ENCODE measurements at regions not wholly inside any gene's neighbourhood (a gene's known extent, or its start where the extent isn't known, plus 50 kb on each side); places are given as distances from the start of the nearest gene placed in this dataset.

DNA sequence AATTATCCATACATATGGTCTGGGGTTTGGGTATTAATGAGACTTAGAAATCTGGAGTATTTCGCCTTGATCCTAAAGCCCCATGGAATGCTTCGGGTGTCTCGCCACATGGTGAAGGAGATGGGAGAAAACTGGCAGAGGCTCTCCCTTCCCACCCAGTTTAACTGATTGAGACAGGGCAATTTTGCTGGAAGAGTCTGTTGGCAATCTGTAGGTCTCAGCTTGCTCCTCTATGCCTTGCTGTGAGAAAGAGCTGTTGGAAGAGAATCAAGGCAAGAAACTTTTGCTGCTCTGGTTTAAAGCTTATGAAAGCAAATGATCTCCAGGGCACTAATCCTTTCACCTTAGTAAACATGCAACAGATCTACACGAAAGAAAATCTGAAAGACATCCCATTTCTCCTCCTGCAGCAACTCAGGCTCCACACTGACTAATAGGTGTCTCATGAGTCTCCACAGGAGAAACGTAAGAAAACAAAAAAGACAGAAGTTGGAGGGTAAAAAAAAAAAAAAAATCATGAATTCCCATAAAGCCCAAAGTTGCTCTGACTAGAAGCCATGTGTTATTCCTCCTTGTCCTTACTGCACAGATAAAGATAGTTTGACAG, 369.9 kb downstream of the EFNA5 start:
- Mint-ChIP-seq H3K4me3 (no peak overlapping the region), H3K36me3 (ENCODE audit: insufficient read depth in 1 of 3, low read depth in 3 of 3) (no peaks in the 10 kb centered on the region), H3K27me3 (ENCODE audit: low read depth) (no peaks in the 10 kb centered on the region), H3K27ac (peak overlapping the region in 2 of 3 experiments; percentile 6 to 59; a peak in 2 of 7 replicates), H3K4me1 (peaks cover 16 to 17% of the 10 kb centered on the region in 2 experiments), H3K9me3 (no peaks in the 10 kb centered on the region; a peak in 1 of 5 replicates)
- no peak overlapping the region for H3K9ac ChIP-seq (ENCODE audit: extremely low read depth, insufficient read length, low read length)
- H3K9me3 ChIP-seq (ENCODE audit: control insufficient read depth, low read depth, low read length) = no peaks in the 10 kb centered on the region
- H2BK120ac ChIP-seq (ENCODE audit: low read depth, low read length, poor library complexity, severe bottlenecking) = no peak overlapping the region
- no peak overlapping the region for H2AFZ ChIP-seq (ENCODE audit: low read length)
- no peaks in the 10 kb centered on the region for H3K4me1 ChIP-seq (ENCODE audit: insufficient read depth, low read length)
- no peak overlapping the region for H3T11ph ChIP-seq (ENCODE audit: low read length)
- no peak overlapping the region for H2BK15ac ChIP-seq (ENCODE audit: low read depth, low read length)
- no peak overlapping the region for H3K4ac ChIP-seq (ENCODE audit: low read depth, low read length)
- no peaks in the 10 kb centered on the region for H3K79me2 ChIP-seq (ENCODE audit: insufficient read depth, low read length)
- H2BK5ac ChIP-seq (ENCODE audit: insufficient read length, low read length) = no peak overlapping the region
- no peak overlapping the region for H3K56ac ChIP-seq (ENCODE audit: insufficient read length, low read depth, low read length)
- TF ChIP-seq, protein P1, sequence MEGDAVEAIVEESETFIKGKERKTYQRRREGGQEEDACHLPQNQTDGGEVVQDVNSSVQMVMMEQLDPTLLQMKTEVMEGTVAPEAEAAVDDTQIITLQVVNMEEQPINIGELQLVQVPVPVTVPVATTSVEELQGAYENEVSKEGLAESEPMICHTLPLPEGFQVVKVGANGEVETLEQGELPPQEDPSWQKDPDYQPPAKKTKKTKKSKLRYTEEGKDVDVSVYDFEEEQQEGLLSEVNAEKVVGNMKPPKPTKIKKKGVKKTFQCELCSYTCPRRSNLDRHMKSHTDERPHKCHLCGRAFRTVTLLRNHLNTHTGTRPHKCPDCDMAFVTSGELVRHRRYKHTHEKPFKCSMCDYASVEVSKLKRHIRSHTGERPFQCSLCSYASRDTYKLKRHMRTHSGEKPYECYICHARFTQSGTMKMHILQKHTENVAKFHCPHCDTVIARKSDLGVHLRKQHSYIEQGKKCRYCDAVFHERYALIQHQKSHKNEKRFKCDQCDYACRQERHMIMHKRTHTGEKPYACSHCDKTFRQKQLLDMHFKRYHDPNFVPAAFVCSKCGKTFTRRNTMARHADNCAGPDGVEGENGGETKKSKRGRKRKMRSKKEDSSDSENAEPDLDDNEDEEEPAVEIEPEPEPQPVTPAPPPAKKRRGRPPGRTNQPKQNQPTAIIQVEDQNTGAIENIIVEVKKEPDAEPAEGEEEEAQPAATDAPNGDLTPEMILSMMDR (conservative IDR thresholded peaks at IDR 0.05) = no peak
- no peaks in the 10 kb centered on the region for H3K27me3 ChIP-seq (ENCODE audit: insufficient read depth, low read length)
- no peak overlapping the region for H3K18ac ChIP-seq (ENCODE audit: insufficient read length, low read depth, low read length)
- H2BK20ac ChIP-seq (ENCODE audit: low read depth, low read length, poor library complexity, severe bottlenecking) = no peak overlapping the region
- H3K23me2 ChIP-seq (ENCODE audit: insufficient read length, low read depth, low read length, poor library complexity, severe bottlenecking) = no peaks in the 10 kb centered on the region
- no peak overlapping the region for H2AK5ac ChIP-seq (ENCODE audit: insufficient read length, low read length)
- no peaks in the 10 kb centered on the region for H4K20me1 ChIP-seq (ENCODE audit: control insufficient read depth, insufficient read depth, insufficient read length)
- H4K5ac ChIP-seq (ENCODE audit: insufficient read length, low read depth, low read length) = no peak overlapping the region
- H2BK12ac ChIP-seq (ENCODE audit: insufficient read length, low read depth, low read length) = no peak overlapping the region
- no peak overlapping the region for H4K91ac ChIP-seq (ENCODE audit: insufficient read length, low read depth, low read length)
- H3K27ac ChIP-seq (ENCODE audit: insufficient read length, low read depth, low read length) = no peak overlapping the region
- WGBS (ENCODE audit: extremely low coverage, insufficient read length, low lambda C conversion rate) = no CpG with 5 or more reads among the region's 5 CpGs
- H3K14ac ChIP-seq (ENCODE audit: insufficient read depth, low read length) = no peak overlapping the region
- no peak for DNase-seq
- no peak overlapping the region for H3K23ac ChIP-seq (ENCODE audit: insufficient read length, low read depth, low read length)
- H4K8ac ChIP-seq (replicated peaks; ENCODE audit: insufficient read length, low read depth, low read length) = no peak overlapping the region
- H3K4me2 ChIP-seq (ENCODE audit: insufficient read depth, insufficient read length, low read length) = no peak overlapping the region
- H3K79me1 ChIP-seq (ENCODE audit: insufficient read depth, low read depth, low read length, poor library complexity, severe bottlenecking) = no peaks in the 10 kb centered on the region
